Uterus (tissue), 2 donors: ENCODE measurements at regions not wholly inside any gene's neighbourhood (a gene's known extent, or its start where the extent isn't known, plus 50 kb on each side); places are given as distances from the start of the nearest gene placed in this dataset.

Experiments
- POLR2A ChIP-seq, 2 donors: fragments of 450-650 bp; IDR thresholded peaks; one replicate each; pipeline ENCODE4 v1.6.1; 2016; ENCODE audit warnings: antibody characterized with exemption in 2 of 2, mild to moderate bottlenecking in 1 of 2, moderate library complexity in 1 of 2
- TF ChIP-seq, protein P1 (sequence below), 4 experiments: fragments of 200-600 bp in 2 of 4; fragments of 450-650 bp in 2 of 4; sonication (generic) in 2 of 4; IDR thresholded peaks; one replicate each; pipeline ENCODE4 v1.5.1; 2016 to 2019; ENCODE audit warnings: antibody characterized with exemption in 4 of 4, mild to moderate bottlenecking in 2 of 4, moderate library complexity in 1 of 4

DNA sequence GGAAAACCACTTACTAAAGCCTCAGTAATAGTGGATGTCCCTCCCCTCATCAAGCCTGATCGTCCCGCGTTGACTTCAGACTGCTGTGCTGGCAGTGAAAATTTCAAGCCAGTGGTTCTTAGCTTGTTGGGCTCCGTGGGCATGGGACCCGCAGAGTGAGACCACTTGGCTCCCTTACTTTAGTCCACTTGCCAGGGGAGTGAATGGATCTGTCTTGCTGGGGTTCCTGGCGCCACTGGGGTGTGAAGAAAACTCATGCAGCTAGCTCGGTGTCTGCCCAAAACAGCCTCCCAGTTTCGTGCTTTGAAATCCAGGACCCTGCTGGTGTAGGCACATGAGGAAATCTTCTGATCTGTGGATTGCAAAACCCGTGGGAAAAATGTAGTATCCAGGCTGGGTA is 480.0 kb upstream of the IZUMO3 start:
- TF ChIP-seq, protein P1, sequence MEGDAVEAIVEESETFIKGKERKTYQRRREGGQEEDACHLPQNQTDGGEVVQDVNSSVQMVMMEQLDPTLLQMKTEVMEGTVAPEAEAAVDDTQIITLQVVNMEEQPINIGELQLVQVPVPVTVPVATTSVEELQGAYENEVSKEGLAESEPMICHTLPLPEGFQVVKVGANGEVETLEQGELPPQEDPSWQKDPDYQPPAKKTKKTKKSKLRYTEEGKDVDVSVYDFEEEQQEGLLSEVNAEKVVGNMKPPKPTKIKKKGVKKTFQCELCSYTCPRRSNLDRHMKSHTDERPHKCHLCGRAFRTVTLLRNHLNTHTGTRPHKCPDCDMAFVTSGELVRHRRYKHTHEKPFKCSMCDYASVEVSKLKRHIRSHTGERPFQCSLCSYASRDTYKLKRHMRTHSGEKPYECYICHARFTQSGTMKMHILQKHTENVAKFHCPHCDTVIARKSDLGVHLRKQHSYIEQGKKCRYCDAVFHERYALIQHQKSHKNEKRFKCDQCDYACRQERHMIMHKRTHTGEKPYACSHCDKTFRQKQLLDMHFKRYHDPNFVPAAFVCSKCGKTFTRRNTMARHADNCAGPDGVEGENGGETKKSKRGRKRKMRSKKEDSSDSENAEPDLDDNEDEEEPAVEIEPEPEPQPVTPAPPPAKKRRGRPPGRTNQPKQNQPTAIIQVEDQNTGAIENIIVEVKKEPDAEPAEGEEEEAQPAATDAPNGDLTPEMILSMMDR (IDR thresholded peaks at IDR 0.05): no peak
- TF ChIP-seq POLR2A (IDR thresholded peaks at IDR 0.05): no peak
